Caco-2 (cell line): ENCODE measurements at regions not wholly inside any gene's neighbourhood (a gene's known extent, or its start where the extent isn't known, plus 50 kb on each side); places are given as distances from the start of the nearest gene placed in this dataset.
"Not testable (repeated sequence)": the region's sequence is repeated elsewhere in the genome, so short reads cannot be mapped to it uniquely, and the experiment has no call there.

Source experiments
- BruUV-seq: library from RNA; stranded (reverse); fragments of 400-500 nt; replicated peaks from 2 replicates; lab custom pipeline; 2021; lab: Mats Ljungman, UMichigan
- CTCF ChIA-PET: fragments of 300-600 bp; sonication (Branson Sonifier 250); formaldehyde crosslinking; loops from one replicate; lab custom pipeline; 2022; ENCODE audit warnings: antibody characterized with exemption; lab: Charles Lee
- POLR2A ChIA-PET: fragments of 300-600 bp; sonication (Branson Sonifier 250); formaldehyde crosslinking; loops from one replicate; lab custom pipeline; 2022; ENCODE audit warnings: antibody characterized with exemption; lab: Charles Lee
- DNase-seq, 2 experiments: peaks; one replicate each; pipeline versions ENCODE4 v3.0.0 to v3.0.0-alpha.2; 2020 to 2022
- H3K27me3 ChIP-seq: replicated peaks from 2 replicates; pipeline ENCODE4 v1.6.0; 2011; ENCODE audit warnings: low read length; ENCODE audit not compliant: control insufficient read depth, insufficient read depth
- H3K36me3 ChIP-seq: 2 replicates; pipeline ENCODE4 v1.5.1; 2011; ENCODE audit warnings: low read length; ENCODE audit not compliant: control insufficient read depth, insufficient read depth
- H3K4me1 ChIP-seq: fragments of 250-450 bp; sonication (Bioruptor Pico); 2 replicates; pipeline ENCODE4 v1.5.1; 2020; ENCODE audit warnings: mild to moderate bottlenecking
- H3K4me3 ChIP-seq: 2 replicates; pipeline ENCODE4 v1.5.1; 2011; ENCODE audit warnings: low read depth, mild to moderate bottlenecking, control low read depth, low read length
- H3K9me3 ChIP-seq: fragments of 250-450 bp; sonication (Bioruptor Pico); 2 replicates; pipeline ENCODE4 v1.5.1; 2020; ENCODE audit warnings: mild to moderate bottlenecking, moderate library complexity
- H3K27ac Mint-ChIP-seq: one replicate; pipeline ENCODE4 v1.8.0; 2022; ENCODE audit warnings: mixed read lengths; ENCODE audit not compliant: unreplicated experiment
- H3K27me3 Mint-ChIP-seq: one replicate; pipeline ENCODE4 v1.8.0; 2022; ENCODE audit warnings: mixed read lengths; ENCODE audit not compliant: insufficient read depth, unreplicated experiment
- H3K36me3 Mint-ChIP-seq: one replicate; pipeline ENCODE4 v1.8.0; 2022; ENCODE audit warnings: mild to moderate bottlenecking, mixed read lengths; ENCODE audit not compliant: insufficient read depth, unreplicated experiment
- H3K4me1 Mint-ChIP-seq: one replicate; pipeline ENCODE4 v1.8.0; 2022; ENCODE audit warnings: low read depth, mixed read lengths; ENCODE audit not compliant: unreplicated experiment
- H3K4me3 Mint-ChIP-seq: one replicate; pipeline ENCODE4 v1.8.0; 2022; ENCODE audit warnings: mild to moderate bottlenecking, moderate library complexity, mixed read lengths; ENCODE audit not compliant: unreplicated experiment
- H3K9me3 Mint-ChIP-seq: one replicate; pipeline ENCODE4 v1.8.0; 2022; ENCODE audit warnings: mixed read lengths; ENCODE audit not compliant: unreplicated experiment
- intact Hi-C: fragments of 100-400 bp; cut with micrococcal nuclease; formaldehyde crosslinking; loops from one replicate; pipeline ENCODE4 v1.10.0; 2022; ENCODE audit not compliant: unreplicated experiment

DNA sequence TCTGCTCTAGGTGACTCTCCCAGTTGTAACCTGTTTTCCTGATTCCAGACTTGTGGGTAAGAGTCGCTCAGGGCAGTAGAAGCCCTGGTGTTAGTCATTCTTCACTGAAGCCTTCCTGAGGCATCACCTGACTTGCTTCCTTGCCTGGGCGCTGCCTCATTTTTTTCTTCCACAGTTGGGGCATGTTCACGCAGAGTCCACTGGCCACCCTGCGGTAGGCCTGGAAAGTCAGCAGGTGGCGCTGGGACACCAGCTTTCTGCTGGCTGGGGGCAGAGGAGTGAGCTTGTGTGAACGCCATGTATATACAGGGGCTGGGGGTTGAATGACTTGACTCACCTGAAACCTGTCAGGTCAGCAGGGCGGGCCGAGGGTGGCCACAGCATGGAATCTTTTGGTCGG lies 189.3 kb upstream of the TP53TG3 start:
- CTCF ChIA-PET, intact Hi-C loops, H3K9me3 ChIP-seq, H3K36me3 ChIP-seq, H3K4me3 Mint-ChIP-seq, H3K4me3 ChIP-seq, POLR2A ChIA-PET, H3K4me1 ChIP-seq, DNase-seq, H3K36me3 Mint-ChIP-seq, H3K27ac Mint-ChIP-seq, H3K4me1 Mint-ChIP-seq, H3K9me3 Mint-ChIP-seq, H3K27me3 ChIP-seq, H3K27me3 Mint-ChIP-seq, BruUV-seq: not testable (repeated sequence)

DNA sequence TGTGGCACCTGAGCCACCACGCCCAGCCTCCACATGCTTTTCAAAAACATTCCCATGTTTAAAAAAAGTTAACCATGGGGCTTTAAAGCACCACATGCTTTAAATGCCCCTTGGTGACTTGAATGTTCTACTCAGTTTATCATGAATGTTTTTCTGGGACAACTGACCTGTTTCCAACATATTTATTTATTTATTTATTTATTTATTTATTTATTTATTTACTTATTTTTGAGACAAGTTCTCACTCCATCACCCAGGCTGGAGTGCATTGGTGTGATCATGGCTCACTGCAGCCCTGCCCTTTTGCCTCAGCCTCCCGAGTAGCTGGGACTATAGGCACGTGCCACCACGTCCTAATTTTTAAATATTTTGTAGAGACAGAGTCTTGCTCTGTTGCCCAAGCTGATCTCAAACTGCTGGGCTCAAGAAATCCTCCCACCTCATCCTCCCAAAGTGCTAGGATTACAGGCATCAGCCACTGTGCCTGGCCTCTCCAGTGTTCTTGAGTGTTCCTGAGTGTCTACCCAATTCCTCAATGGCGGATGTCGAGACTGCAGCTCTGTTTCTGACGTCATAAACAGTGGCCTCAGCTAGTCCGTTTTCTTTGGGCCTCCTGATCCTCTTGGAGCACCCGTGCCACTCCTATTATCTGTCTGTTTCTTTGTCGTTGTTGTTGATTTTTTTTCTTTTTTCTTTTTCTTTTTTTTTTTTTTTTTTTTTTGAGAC lies 185.7 kb upstream of the TP53TG3 start:
- DNase-seq, H3K4me1 ChIP-seq, CTCF ChIA-PET, BruUV-seq, H3K9me3 ChIP-seq, H3K27ac Mint-ChIP-seq, H3K27me3 ChIP-seq, H3K4me1 Mint-ChIP-seq, H3K9me3 Mint-ChIP-seq, H3K4me3 ChIP-seq, H3K4me3 Mint-ChIP-seq, intact Hi-C loops, H3K36me3 Mint-ChIP-seq, H3K36me3 ChIP-seq, H3K27me3 Mint-ChIP-seq, POLR2A ChIA-PET: not testable (repeated sequence)

DNA sequence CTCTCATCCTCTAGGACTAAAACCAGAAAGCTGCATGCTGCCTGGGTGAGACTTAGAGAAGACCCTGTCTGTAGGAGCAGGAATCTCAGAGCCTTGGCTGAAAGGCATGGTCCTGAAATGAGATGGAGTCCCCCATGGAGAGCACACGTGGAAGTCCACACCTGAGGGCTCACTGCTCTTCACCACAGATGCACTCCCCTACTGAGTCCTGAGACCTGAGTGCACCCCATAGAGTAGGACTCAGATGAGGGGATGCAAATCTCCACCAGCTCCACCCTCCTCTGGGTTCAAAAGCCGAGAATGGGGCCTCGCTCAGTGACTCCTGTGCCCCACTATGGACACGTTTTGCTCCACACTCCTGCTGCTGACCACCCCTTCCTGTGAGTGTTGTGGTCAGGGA lies 171.4 kb upstream of the TP53TG3 start:
- H3K4me3 ChIP-seq, DNase-seq, intact Hi-C loops, H3K27me3 Mint-ChIP-seq, H3K27ac Mint-ChIP-seq, H3K9me3 Mint-ChIP-seq, H3K4me1 ChIP-seq, H3K9me3 ChIP-seq, POLR2A ChIA-PET, H3K27me3 ChIP-seq, H3K36me3 ChIP-seq, CTCF ChIA-PET, H3K4me1 Mint-ChIP-seq, BruUV-seq, H3K4me3 Mint-ChIP-seq, H3K36me3 Mint-ChIP-seq: not testable (repeated sequence)

DNA sequence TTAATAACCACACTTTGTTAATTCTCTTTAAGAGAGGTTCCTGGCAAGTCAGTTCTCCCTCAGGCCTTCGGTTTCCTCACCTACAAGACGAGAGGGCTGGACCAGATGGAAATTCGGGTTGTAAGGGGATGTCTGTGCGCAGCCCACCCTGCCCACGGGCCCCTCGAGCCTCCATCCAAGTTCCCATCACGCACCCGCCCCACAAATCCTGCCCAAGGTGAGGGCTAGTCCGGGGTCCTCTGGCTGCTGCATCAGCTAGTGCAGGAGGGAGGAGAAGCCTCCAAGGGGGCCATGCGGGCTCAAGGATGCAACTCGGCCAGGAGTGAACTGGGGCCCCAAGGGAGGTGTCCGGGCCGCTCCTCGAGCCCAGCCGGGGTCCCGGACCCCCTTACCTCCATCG lies 169.6 kb upstream of the TP53TG3 start:
- H3K36me3 Mint-ChIP-seq, H3K4me3 Mint-ChIP-seq, intact Hi-C loops, H3K4me1 ChIP-seq, DNase-seq, POLR2A ChIA-PET, H3K27me3 Mint-ChIP-seq, H3K27me3 ChIP-seq, H3K27ac Mint-ChIP-seq, H3K9me3 Mint-ChIP-seq, H3K9me3 ChIP-seq, H3K4me3 ChIP-seq, H3K4me1 Mint-ChIP-seq, H3K36me3 ChIP-seq, BruUV-seq, CTCF ChIA-PET: not testable (repeated sequence)

DNA sequence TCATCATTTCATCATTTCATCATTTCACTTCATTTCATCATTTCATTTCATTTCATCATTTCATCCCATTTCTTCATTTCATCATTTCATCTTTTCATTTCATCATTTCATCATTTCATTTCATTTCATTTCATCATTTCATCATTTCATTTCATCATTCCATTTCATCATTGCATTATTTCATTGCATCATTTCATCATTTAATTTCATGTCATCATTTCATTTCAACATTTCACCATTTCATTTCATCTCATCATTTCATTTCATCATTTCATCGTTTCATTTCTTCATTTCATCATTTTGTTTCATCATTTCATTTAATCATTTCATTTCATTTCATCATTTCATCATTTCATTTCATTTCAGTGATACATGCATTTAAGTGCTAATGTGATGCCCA lies 166.9 kb upstream of the TP53TG3 start:
- H3K27me3 ChIP-seq, H3K27ac Mint-ChIP-seq, H3K9me3 ChIP-seq, intact Hi-C loops, BruUV-seq, H3K27me3 Mint-ChIP-seq, H3K4me3 Mint-ChIP-seq, H3K4me1 Mint-ChIP-seq, DNase-seq, POLR2A ChIA-PET, H3K4me1 ChIP-seq, CTCF ChIA-PET, H3K9me3 Mint-ChIP-seq, H3K4me3 ChIP-seq, H3K36me3 ChIP-seq, H3K36me3 Mint-ChIP-seq: not testable (repeated sequence)

DNA sequence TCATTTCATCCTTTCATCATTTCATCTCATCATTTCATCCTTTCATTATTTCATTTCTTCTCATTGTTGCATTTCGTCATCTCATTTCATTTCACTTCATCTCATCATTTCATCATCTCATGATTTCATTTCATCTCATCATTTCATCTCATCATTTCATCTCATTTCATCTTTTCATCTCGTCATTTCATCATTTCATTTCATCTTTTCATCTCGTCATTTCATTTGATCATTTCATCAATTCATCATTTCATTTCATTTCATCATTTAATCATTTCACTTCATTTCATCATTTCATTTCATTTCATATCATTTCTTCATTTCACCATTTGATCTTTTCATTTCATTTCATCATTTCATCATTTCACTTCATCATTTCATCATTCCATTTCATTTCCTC lies 131.3 kb upstream of the TP53TG3 start:
- H3K4me3 Mint-ChIP-seq, H3K4me1 ChIP-seq, H3K27ac Mint-ChIP-seq, DNase-seq, intact Hi-C loops, H3K36me3 ChIP-seq, H3K27me3 Mint-ChIP-seq, H3K9me3 Mint-ChIP-seq, H3K4me3 ChIP-seq, POLR2A ChIA-PET, BruUV-seq, H3K9me3 ChIP-seq, CTCF ChIA-PET, H3K4me1 Mint-ChIP-seq, H3K27me3 ChIP-seq, H3K36me3 Mint-ChIP-seq: not testable (repeated sequence)

DNA sequence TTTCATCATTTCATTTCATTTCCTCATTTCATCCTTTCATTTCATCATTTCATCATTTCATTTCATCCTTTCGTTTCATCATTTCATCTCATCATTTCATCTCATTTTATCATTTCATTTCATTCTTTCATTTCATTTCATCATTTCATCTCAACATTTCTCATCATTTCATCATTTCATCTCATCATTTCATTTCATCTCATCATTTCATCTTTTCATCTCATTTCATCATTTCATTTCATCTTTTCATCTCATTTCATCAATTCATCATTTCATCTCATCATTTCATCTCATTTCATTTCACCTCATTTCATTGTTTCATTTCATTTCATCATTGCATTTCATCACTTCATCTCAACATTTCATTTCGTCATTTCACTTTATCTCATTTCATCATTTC lies 129.7 kb upstream of the TP53TG3 start:
- CTCF ChIA-PET, POLR2A ChIA-PET, H3K9me3 Mint-ChIP-seq, H3K4me1 Mint-ChIP-seq, H3K27me3 ChIP-seq, H3K4me3 Mint-ChIP-seq, H3K9me3 ChIP-seq, H3K4me1 ChIP-seq, BruUV-seq, H3K4me3 ChIP-seq, H3K27ac Mint-ChIP-seq, DNase-seq, H3K36me3 ChIP-seq, intact Hi-C loops, H3K27me3 Mint-ChIP-seq, H3K36me3 Mint-ChIP-seq: not testable (repeated sequence)
